ENCODE measurements at regions not wholly inside any gene's neighbourhood (a gene's known extent, or its start where the extent isn't known, plus 50 kb on each side); places are given as distances from the start of the nearest gene placed in this dataset.

DNA sequence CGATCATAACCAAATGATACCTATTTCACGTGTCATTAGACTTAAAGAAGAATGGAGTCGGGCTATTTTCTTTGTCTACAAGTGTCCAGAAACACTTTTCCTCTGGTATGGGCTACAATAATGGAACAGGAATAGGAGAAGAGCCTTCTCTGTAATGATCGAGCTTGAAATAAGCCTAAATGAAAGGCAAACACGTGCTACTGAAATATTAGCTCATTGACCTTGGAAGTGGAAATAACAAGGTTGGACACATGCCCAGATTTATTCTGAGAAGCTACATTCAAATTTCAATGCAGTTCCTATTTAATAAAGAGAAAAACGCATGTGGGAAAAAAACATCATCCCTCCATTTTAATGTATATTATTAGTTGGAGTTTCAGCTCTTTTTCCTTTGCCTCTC lies 254.7 kb upstream of the PTER start (continued):
- TF ChIP-seq CHD7 (IDR thresholded peaks at IDR 0.05; ENCODE audit: insufficient replicate concordance, low read length) = no peak
- TF ChIP-seq CHD2 (IDR thresholded peaks at IDR 0.05; ENCODE audit: low read length) = no peak
- TF ChIP-seq USF2 (IDR thresholded peaks at IDR 0.05; ENCODE audit: low read length) = no peak
